ENCODE measurements at regions not wholly inside any gene's neighbourhood (a gene's known extent, or its start where the extent isn't known, plus 50 kb on each side); places are given as distances from the start of the nearest gene placed in this dataset.
"Not testable (repeated sequence)": the region's sequence is repeated elsewhere in the genome, so short reads cannot be mapped to it uniquely, and the experiment has no call there.

DNA sequence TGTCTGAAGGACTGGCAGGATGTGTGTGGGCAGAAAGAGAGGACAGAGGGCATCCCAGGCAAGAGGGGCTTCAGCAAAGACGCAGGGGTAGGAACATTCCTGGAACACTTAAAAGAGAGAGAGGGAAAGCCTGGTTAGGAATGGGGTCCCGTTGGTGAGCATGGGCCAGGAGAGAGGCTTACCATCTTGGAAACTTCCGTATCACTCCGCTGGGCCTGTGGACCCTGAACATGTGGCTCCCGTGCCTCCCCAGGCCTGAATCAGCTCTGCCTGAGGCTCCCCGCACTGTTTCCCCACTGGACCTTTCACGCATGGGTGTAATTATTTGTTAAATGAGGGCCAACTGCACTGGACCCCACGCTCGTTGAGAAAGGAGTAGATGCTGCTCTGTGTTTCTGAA lies 191.1 kb upstream of the GLI2 start:
- Histone ChIP-seq H3K4me3 (no peak overlapping the region), H4K20me1 (replicated peaks; ENCODE audit: control insufficient read depth, insufficient read depth, low read length) (peaks cover 5% of the 10 kb centered on the region; the same call in 1 of the 2 replicates), H3K4me1 (replicated peaks in 1 of 2; ENCODE audit: control insufficient read depth in 2 of 2, insufficient read depth in 2 of 2, low read length in 2 of 2) (no peaks in the 10 kb centered on the region; a peak in 1 of 5 replicates), H3K9me3 (replicated peaks; ENCODE audit: control insufficient read depth, insufficient read depth, low read depth, low read length) (no peaks in the 10 kb centered on the region), H3K27me3 (ENCODE audit: control insufficient read depth in 2 of 2, insufficient read depth in 2 of 2, low read length in 2 of 2) (peaks cover 31 to 83% of the 10 kb centered on the region in 2 experiments; a peak in 4 of 5 replicates), H3K9me1 (ENCODE audit: control insufficient read depth, insufficient read depth, low read length) (no peaks in the 10 kb centered on the region), H2AFZ (ENCODE audit: low read depth, low read length) (no peak overlapping the region), H3K9ac (ENCODE audit: insufficient read depth in 1 of 2, low read depth in 2 of 2, low read length in 2 of 2) (no peak overlapping the region), H3K4me2 (ENCODE audit: insufficient read depth, low read length) (no peak overlapping the region), H3K79me2 (ENCODE audit: control insufficient read depth, insufficient read depth, low read length) (no peaks in the 10 kb centered on the region), H3K36me3 (ENCODE audit: control insufficient read depth, insufficient read depth, low read length) (no peaks in the 10 kb centered on the region), H3K27ac (ENCODE audit: extremely low read depth, low read depth, low read length) (no peak overlapping the region)
- intact Hi-C loops (cut with micrococcal nuclease), result no loop called here
- ATAC-seq, result no peak
- no peak for DNase-seq (ENCODE audit: extremely low read depth in 1 of 4, low spot score in 3 of 4)
- WGBS (ENCODE audit: insufficient coverage, low coverage, missing lambda C conversion rate), result under 1% methylated on average over 9 of the region's 9 CpGs
- ChIA-PET POLR2A (interaction anchor here (0.6 kb wide), 1 partner anchor 224 kb away, joined by 3 read pairs; no protein-coding TSS in a partner anchor), CTCF (ENCODE audit: low intra/inter-chr PET ratio) (no interaction called here)
- no TSS peak for BruUV-seq (replicated peaks)
- no peak for FAIRE-seq
- in situ Hi-C loops (cut with MboI), result no loop called here
- TF ChIP-seq ZFP30 (CRISPR knock-in tag; IDR thresholded peaks at IDR 0.05; ENCODE audit: borderline replicate concordance) (no peak), SIRT6 (IDR thresholded peaks at IDR 0.05; ENCODE audit: low read depth, low read length) (no peak), RCOR1 (IDR thresholded peaks at IDR 0.05; ENCODE audit: borderline replicate concordance in 1 of 2, low read depth in 2 of 2, low read length in 2 of 2) (no peak)
- TF ChIP-seq, protein P1, sequence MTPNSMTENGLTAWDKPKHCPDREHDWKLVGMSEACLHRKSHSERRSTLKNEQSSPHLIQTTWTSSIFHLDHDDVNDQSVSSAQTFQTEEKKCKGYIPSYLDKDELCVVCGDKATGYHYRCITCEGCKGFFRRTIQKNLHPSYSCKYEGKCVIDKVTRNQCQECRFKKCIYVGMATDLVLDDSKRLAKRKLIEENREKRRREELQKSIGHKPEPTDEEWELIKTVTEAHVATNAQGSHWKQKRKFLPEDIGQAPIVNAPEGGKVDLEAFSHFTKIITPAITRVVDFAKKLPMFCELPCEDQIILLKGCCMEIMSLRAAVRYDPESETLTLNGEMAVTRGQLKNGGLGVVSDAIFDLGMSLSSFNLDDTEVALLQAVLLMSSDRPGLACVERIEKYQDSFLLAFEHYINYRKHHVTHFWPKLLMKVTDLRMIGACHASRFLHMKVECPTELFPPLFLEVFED (CRISPR knock-in tag; conservative IDR thresholded peaks at IDR 0.05), result no peak

DNA sequence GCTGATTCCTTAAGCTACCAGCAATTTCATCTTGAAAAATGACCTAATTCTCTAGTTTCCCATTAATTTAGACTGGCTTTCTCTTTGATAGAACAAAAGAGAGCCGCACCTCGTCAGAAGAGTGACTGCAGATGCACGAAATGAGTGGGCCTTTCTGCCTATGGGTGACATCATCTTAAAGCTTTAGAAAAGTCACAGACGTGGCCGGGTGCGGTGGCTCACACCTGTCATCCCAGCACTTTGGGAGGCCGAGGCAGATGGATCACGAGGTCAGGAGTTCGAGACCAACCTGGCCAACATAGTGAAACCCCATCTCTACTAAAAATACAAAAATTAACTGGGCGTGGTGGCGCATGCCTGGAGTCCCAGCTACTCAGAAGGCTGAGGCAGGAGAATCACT lies 190.7 kb upstream of the GLI2 start:
- FAIRE-seq; H3K4me2 ChIP-seq (ENCODE audit: insufficient read depth, low read length); BruUV-seq (replicated peaks); H3K4me1 ChIP-seq (replicated peaks in 1 of 2; ENCODE audit: control insufficient read depth in 2 of 2, insufficient read depth in 2 of 2, low read length in 2 of 2); H4K20me1 ChIP-seq (replicated peaks; ENCODE audit: control insufficient read depth, insufficient read depth, low read length); H3K27ac ChIP-seq (ENCODE audit: extremely low read depth, low read depth, low read length); intact Hi-C loops (cut with micrococcal nuclease); CTCF ChIA-PET (ENCODE audit: low intra/inter-chr PET ratio); ATAC-seq; H3K79me2 ChIP-seq (ENCODE audit: control insufficient read depth, insufficient read depth, low read length); H3K9ac ChIP-seq (ENCODE audit: insufficient read depth in 1 of 2, low read depth in 2 of 2, low read length in 2 of 2); in situ Hi-C loops (cut with MboI); H3K9me1 ChIP-seq (ENCODE audit: control insufficient read depth, insufficient read depth, low read length); DNase-seq (ENCODE audit: extremely low read depth in 1 of 4, low spot score in 3 of 4); H3K4me3 ChIP-seq; H3K36me3 ChIP-seq (ENCODE audit: control insufficient read depth, insufficient read depth, low read length); H3K9me3 ChIP-seq (replicated peaks; ENCODE audit: control insufficient read depth, insufficient read depth, low read depth, low read length); H2AFZ ChIP-seq (ENCODE audit: low read depth, low read length): not testable (repeated sequence)
- POLR2A ChIA-PET, result interaction anchor here (0.6 kb wide), 1 partner anchor 225 kb away, joined by 3 read pairs; no protein-coding TSS in a partner anchor
- peaks cover 31 to 81% of the 10 kb centered on the region in 2 experiments; a peak in 4 of 5 replicates for H3K27me3 ChIP-seq (ENCODE audit: control insufficient read depth in 2 of 2, insufficient read depth in 2 of 2, low read length in 2 of 2)
- WGBS (ENCODE audit: insufficient coverage, low coverage, missing lambda C conversion rate), result 0% methylated on average over 11 of the region's 11 CpGs
